Germinal center (tissue), 1 donor: ENCODE measurements at regions not wholly inside any gene's neighbourhood (a gene's known extent, or its start where the extent isn't known, plus 50 kb on each side); places are given as distances from the start of the nearest gene placed in this dataset.
A peak's percentile ranks its signal among the peaks of the same experiment; 100 is the strongest.
"Not testable (repeated sequence)": the region's sequence is repeated elsewhere in the genome, so short reads cannot be mapped to it uniquely, and the experiment has no call there.

ENCODE experiments used
- DNase-seq: peaks from one replicate; pipeline ENCODE4 v3.0.0; 2012; ENCODE audit warnings: mixed read lengths, low spot score

GRCh38 chrX:18003876-18004275 is 142.8 kb upstream of the RAI2 start:
- DNase-seq, result no peak

- DNase-seq, result no peak
These were observed 141.7 kb upstream of the RAI2 start for GRCh38 chrX:18002791-18003190.

GRCh38 chrX:17994429-17994828 is 133.3 kb upstream of the RAI2 start:
- no peak for DNase-seq

GRCh38 chrX:17993062-17993461 is 132.0 kb upstream of the RAI2 start:
- DNase-seq, result no peak

- no peak for DNase-seq
These were observed 129.4 kb upstream of the RAI2 start for GRCh38 chrX:17990532-17990931.

GRCh38 chrX:17987783-17988182 is 126.7 kb upstream of the RAI2 start:
- no peak for DNase-seq

- DNase-seq, result no peak
These were observed 125.9 kb upstream of the RAI2 start for GRCh38 chrX:17986977-17987376.

- no peak for DNase-seq
These were observed 125.3 kb upstream of the RAI2 start for GRCh38 chrX:17986440-17986839.

- DNase-seq, result no peak
These were observed 123.3 kb upstream of the RAI2 start for GRCh38 chrX:17984415-17984814.

GRCh38 chrX:17983389-17983788 is 122.3 kb upstream of the RAI2 start:
- no peak for DNase-seq

- DNase-seq, result no peak
These were observed 116.6 kb upstream of the RAI2 start for GRCh38 chrX:17977696-17978095.

GRCh38 chrX:17976955-17977354 is 115.9 kb upstream of the RAI2 start:
- no peak for DNase-seq

GRCh38 chrX:17975349-17975748 is 114.3 kb upstream of the RAI2 start:
- not testable (repeated sequence) for DNase-seq

- DNase-seq, result no peak
These were observed 107.3 kb upstream of the RAI2 start for GRCh38 chrX:17968367-17968766.

- no peak for DNase-seq
These were observed 106.8 kb upstream of the RAI2 start for GRCh38 chrX:17967888-17968287.

- DNase-seq, result no peak
These were observed 103.8 kb upstream of the RAI2 start for GRCh38 chrX:17964871-17965270.

GRCh38 chrX:17960891-17961290 is 99.8 kb upstream of the RAI2 start:
- DNase-seq, result no peak

GRCh38 chrX:17944833-17945497 is 83.9 kb upstream of the RAI2 start:
- peak; percentile 1 for DNase-seq

- DNase-seq, result not testable (repeated sequence)
These were observed 80.1 kb upstream of the RAI2 start for GRCh38 chrX:17941171-17941570.

GRCh38 chrX:17939724-17940123 is 78.6 kb upstream of the RAI2 start:
- DNase-seq, result no peak

- DNase-seq, result no peak
These were observed 72.8 kb upstream of the RAI2 start for GRCh38 chrX:17933856-17934255.

- no peak for DNase-seq
These were observed 71.7 kb upstream of the RAI2 start for GRCh38 chrX:17932781-17933180.

GRCh38 chrX:17931855-17932254 is 70.8 kb upstream of the RAI2 start:
- no peak for DNase-seq

GRCh38 chrX:17930850-17931249 is 69.8 kb upstream of the RAI2 start:
- no peak for DNase-seq

GRCh38 chrX:17923546-17923945 is 62.4 kb upstream of the RAI2 start:
- peak; percentile 1 for DNase-seq
